ENCODE measurements at regions not wholly inside any gene's neighbourhood (a gene's known extent, or its start where the extent isn't known, plus 50 kb on each side); places are given as distances from the start of the nearest gene placed in this dataset.

GRCh38 chr4:123479944-123480343 lies 83.3 kb downstream of the SPRY1 start:
- no peak overlapping the region for H3K4me3 ChIP-seq (ENCODE audit: low read length)
- no peak for DNase-seq (ENCODE audit: low read depth)
- no peak for TF ChIP-seq CTCF (conservative IDR thresholded peaks at IDR 0.05; ENCODE audit: low read depth, low read length)

GRCh38 chr4:123480706-123481418 lies 84.3 kb downstream of the SPRY1 start:
- TF ChIP-seq CTCF (conservative IDR thresholded peaks at IDR 0.05; ENCODE audit: low read depth, low read length): no peak
- no peak for DNase-seq (ENCODE audit: low read depth)
- no peak overlapping the region for H3K4me3 ChIP-seq (ENCODE audit: low read length)

- no peak for TF ChIP-seq CTCF (conservative IDR thresholded peaks at IDR 0.05; ENCODE audit: low read depth, low read length)
- DNase-seq (ENCODE audit: low read depth): no peak
- H3K4me3 ChIP-seq (ENCODE audit: low read length): no peak overlapping the region
Measured at GRCh38 chr4:123481717-123482116, 85.1 kb downstream of the SPRY1 start.

- no peak overlapping the region for H3K4me3 ChIP-seq (ENCODE audit: low read length)
- no peak for DNase-seq (ENCODE audit: low read depth)
- no peak for TF ChIP-seq CTCF (conservative IDR thresholded peaks at IDR 0.05; ENCODE audit: low read depth, low read length)
Measured at GRCh38 chr4:123484291-123484926, 87.8 kb downstream of the SPRY1 start.

- no peak for TF ChIP-seq CTCF (conservative IDR thresholded peaks at IDR 0.05; ENCODE audit: low read depth, low read length)
- H3K4me3 ChIP-seq (ENCODE audit: low read length): no peak overlapping the region
- no peak for DNase-seq (ENCODE audit: low read depth)
Measured at GRCh38 chr4:123485601-123486000, 89.0 kb downstream of the SPRY1 start.

- DNase-seq (ENCODE audit: low read depth): no peak
- no peak for TF ChIP-seq CTCF (conservative IDR thresholded peaks at IDR 0.05; ENCODE audit: low read depth, low read length)
Measured at GRCh38 chr4:123488916-123489315, 92.3 kb downstream of the SPRY1 start.

GRCh38 chr4:123495530-123495929 lies 98.9 kb downstream of the SPRY1 start:
- TF ChIP-seq CTCF (conservative IDR thresholded peaks at IDR 0.05; ENCODE audit: low read depth, low read length): no peak
- no peak for DNase-seq (ENCODE audit: low read depth)

More at GRCh38 chr4:123488916-123489315, 92.3 kb downstream of the SPRY1 start:
- H3K4me3 ChIP-seq (ENCODE audit: low read length): no peak overlapping the region

More at GRCh38 chr4:123495530-123495929, 98.9 kb downstream of the SPRY1 start:
- H3K4me3 ChIP-seq (ENCODE audit: low read length): no peak overlapping the region
